ENCODE measurements at regions not wholly inside any gene's neighbourhood (a gene's known extent, or its start where the extent isn't known, plus 50 kb on each side); places are given as distances from the start of the nearest gene placed in this dataset.
"Not testable (repeated sequence)": the region's sequence is repeated elsewhere in the genome, so short reads cannot be mapped to it uniquely, and the experiment has no call there.

- DNase-seq (ENCODE audit: extremely low spot score, insufficient read length, low read depth) (no peak), FAIRE-seq (no peak)
These were observed 437.1 kb upstream of the PMFBP1 start for GRCh38 chr16:72609066-72609465.

- DNase-seq (ENCODE audit: extremely low spot score, insufficient read length, low read depth), result no peak
- no peak for FAIRE-seq
These were observed 432.4 kb upstream of the PMFBP1 start for GRCh38 chr16:72604375-72604774.

- FAIRE-seq (no peak), DNase-seq (ENCODE audit: extremely low spot score, insufficient read length, low read depth) (no peak)
These were observed 430.5 kb upstream of the PMFBP1 start for GRCh38 chr16:72602499-72602898.

DNA sequence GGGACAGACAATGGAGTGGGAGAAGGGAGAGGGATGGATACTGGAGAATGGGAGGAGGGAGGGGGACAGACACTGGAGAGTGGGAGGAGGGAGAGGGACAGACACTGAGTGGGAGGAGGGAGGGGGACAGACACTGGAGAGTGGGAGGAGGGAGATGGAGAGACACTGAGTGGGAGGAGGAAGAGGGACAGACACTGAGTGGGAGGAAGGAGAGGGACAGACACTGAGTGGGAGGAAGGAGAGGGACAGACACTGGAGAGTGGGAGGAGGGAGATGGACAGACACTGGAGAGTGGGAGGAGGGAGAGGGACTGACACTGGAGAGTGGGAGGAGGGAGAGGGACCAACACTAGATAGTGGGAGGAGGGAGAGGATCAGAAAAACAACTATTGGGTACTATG lies 426.7 kb upstream of the PMFBP1 start:
- no peak for FAIRE-seq
- no peak for DNase-seq (ENCODE audit: extremely low spot score, insufficient read length, low read depth)

- DNase-seq (ENCODE audit: extremely low spot score, insufficient read length, low read depth) (no peak), FAIRE-seq (no peak)
These were observed 426.0 kb upstream of the PMFBP1 start for GRCh38 chr16:72597938-72598337.

GRCh38 chr16:72596373-72596772 lies 424.4 kb upstream of the PMFBP1 start:
- FAIRE-seq, result no peak
- DNase-seq (ENCODE audit: extremely low spot score, insufficient read length, low read depth), result no peak

DNA sequence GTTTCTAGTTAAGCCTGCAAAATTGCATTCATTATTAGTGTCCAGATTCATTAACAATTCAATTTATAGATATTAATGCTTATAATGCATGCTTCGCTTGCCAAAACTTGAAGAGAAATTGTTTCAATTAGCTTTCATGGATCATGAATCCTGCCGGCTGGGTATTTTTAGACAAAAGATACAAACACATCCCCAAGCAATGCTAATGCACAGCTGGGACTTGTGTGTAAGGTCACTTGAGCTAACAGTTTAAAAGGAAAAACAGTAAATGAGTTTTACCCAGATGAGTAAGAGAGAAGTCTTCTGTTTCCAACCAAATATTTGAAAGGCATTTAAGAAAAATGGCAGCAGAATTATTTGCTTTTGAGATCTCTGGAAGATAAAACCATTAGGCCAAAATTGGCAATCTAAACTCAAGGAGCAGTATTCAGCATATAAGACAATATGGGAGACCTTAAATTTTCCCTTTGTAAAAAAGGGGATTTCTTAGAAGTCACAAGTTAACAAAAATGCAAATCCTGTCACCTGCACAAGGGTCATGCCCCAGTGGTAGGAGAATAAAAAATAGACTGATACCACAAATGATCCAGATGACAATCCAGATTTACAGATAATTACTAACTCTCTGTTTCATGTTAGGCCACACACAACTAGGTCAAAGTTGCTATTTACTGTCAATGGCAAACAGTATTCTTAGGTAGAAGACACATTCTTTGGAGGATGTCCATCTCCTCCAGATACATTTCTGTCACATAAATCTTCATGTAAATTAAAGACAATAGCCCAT lies 418.4 kb upstream of the PMFBP1 start:
- peak; percentile 17 for DNase-seq (ENCODE audit: extremely low spot score, insufficient read length, low read depth)
- FAIRE-seq, result peak; percentile 62

- DNase-seq (ENCODE audit: extremely low spot score, insufficient read length, low read depth), result no peak
- no peak for FAIRE-seq
These were observed 416.6 kb upstream of the PMFBP1 start for GRCh38 chr16:72588551-72588950.

DNA sequence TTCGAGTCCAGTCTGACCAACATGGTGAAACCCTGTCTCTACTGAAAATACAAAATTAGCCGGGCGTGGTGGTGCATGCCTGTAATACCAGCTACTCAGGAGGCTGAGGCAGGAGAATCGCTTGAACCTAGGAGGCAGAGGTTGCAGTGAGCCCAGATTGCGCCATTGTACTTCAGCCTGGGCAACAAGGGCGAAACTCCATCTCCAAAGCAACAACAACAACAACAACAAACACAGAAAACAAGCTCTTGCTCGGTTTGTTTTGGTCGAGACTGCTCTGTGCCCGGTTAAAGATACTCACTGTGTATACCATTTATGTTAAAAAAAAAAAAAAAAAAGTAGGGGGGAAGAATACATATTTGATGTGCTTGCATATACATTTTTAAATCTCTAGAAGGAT lies 406.1 kb upstream of the PMFBP1 start:
- not testable (repeated sequence) for DNase-seq (ENCODE audit: extremely low spot score, insufficient read length, low read depth); FAIRE-seq

GRCh38 chr16:72576189-72576588 lies 404.2 kb upstream of the PMFBP1 start:
- peak; percentile 42 for FAIRE-seq
- DNase-seq (ENCODE audit: extremely low spot score, insufficient read length, low read depth), result no peak

GRCh38 chr16:72569677-72570076 lies 397.7 kb upstream of the PMFBP1 start:
- DNase-seq (ENCODE audit: extremely low spot score, insufficient read length, low read depth) (no peak), FAIRE-seq (no peak)

DNA sequence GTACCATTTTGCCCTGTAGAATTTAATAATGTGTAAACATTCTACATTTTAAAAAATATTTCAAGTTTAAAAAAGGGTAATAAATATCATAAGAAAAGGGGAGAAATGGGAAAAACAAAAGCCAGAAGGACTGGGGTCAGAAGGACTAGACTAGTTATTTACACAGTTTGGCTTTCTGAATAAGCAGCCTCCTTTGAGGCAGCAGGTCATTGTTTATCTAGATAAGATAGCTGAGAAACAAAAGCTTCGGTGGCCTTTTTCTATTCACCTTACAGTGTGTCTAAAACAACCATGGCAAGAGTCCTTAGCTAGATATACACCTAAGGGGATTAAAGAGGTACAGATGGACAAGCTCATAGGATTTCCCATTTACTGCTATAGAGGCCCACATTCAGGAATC lies 396.5 kb upstream of the PMFBP1 start:
- no peak for DNase-seq (ENCODE audit: extremely low spot score, insufficient read length, low read depth)
- FAIRE-seq, result no peak

- FAIRE-seq (no peak), DNase-seq (ENCODE audit: extremely low spot score, insufficient read length, low read depth) (no peak)
These were observed 394.2 kb upstream of the PMFBP1 start for GRCh38 chr16:72566174-72566573.

GRCh38 chr16:72565106-72565505 lies 393.2 kb upstream of the PMFBP1 start:
- FAIRE-seq, result no peak
- DNase-seq (ENCODE audit: extremely low spot score, insufficient read length, low read depth), result no peak

DNA sequence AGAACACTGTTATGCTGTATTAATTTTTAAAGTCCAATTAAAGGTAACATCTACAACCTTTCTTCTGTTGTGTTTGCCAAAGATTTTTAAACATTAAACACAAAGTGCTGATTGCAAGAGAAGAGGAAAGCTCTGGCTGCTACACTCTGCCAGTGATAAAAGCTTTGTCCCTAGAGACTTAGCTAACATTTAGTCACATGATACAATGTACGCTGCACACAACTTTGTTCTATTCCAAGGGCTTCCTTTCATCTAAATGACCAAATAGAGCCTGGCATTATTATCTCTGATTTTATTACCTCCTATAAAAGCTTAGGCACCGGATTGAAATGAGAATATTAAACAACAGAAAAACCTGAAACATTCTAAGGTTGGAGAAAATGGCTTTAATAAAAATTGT lies 388.7 kb upstream of the PMFBP1 start:
- no peak for DNase-seq (ENCODE audit: extremely low spot score, insufficient read length, low read depth)
- FAIRE-seq, result no peak

GRCh38 chr16:72558501-72558900 lies 386.5 kb upstream of the PMFBP1 start:
- FAIRE-seq (no peak), DNase-seq (ENCODE audit: extremely low spot score, insufficient read length, low read depth) (no peak)

DNA sequence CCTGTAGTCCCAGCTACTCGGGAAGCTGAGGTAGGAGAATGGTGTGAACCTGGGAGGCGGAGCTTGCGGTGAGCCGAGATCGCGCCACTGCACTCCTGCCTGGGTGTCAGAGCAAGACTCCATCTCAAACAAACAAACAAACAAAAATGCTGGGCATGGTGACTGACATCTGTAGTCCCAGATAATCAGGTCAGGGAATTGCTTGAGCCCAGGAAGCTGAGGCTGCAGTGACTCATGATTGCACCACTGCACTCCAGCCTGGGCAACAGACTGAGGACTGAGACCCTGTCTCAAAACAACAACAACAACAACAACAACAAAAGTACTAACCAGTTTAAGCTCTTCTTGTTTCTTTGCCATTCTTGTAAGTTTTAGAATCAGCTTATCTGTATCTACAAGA lies 383.0 kb upstream of the PMFBP1 start:
- DNase-seq (ENCODE audit: extremely low spot score, insufficient read length, low read depth) (no peak), FAIRE-seq (no peak)

DNA sequence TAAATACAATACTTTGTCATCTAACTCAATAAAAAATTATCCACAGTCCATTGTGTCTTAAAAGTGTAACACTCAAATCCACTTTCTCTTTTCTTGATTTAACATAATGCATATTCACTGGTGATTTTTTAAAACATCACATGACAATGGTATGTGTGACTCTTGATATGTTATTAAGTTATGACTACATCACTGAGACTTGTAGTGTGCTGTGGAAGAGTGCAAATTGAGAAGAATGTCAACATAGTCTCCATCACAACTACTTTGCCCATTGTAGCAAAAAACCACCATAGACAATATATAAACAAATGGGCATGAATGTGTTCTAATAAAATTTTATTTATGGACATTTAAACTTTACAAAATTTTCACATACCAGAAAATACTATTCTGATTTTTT lies 380.7 kb upstream of the PMFBP1 start:
- FAIRE-seq (no peak), DNase-seq (ENCODE audit: extremely low spot score, insufficient read length, low read depth) (no peak)

- DNase-seq (ENCODE audit: extremely low spot score, insufficient read length, low read depth) (no peak), FAIRE-seq (no peak)
These were observed 379.7 kb upstream of the PMFBP1 start for GRCh38 chr16:72551649-72552048.

- no peak for FAIRE-seq
- no peak for DNase-seq (ENCODE audit: extremely low spot score, insufficient read length, low read depth)
These were observed 377.9 kb upstream of the PMFBP1 start for GRCh38 chr16:72549878-72550277.

- FAIRE-seq, result no peak
These were observed 370.1 kb upstream of the PMFBP1 start for GRCh38 chr16:72542102-72542501.

GRCh38 chr16:72537664-72538063 lies 365.7 kb upstream of the PMFBP1 start:
- no peak for FAIRE-seq
- DNase-seq (ENCODE audit: extremely low spot score, insufficient read length, low read depth), result no peak

More at GRCh38 chr16:72542102-72542501, 370.1 kb upstream of the PMFBP1 start:
- DNase-seq (ENCODE audit: extremely low spot score, insufficient read length, low read depth), result no peak
